ENCODE measurements at regions not wholly inside any gene's neighbourhood (a gene's known extent, or its start where the extent isn't known, plus 50 kb on each side); places are given as distances from the start of the nearest gene placed in this dataset.

GRCh38 chr6:121682666-121683065 is 247.2 kb downstream of the GJA1 start:
- no peak for TF ChIP-seq SIN3A (IDR thresholded peaks at IDR 0.05; ENCODE audit: borderline replicate concordance, insufficient read depth, low read length)
- TF ChIP-seq REST (IDR thresholded peaks at IDR 0.05; ENCODE audit: insufficient read depth in 1 of 2, low read depth in 2 of 2, low read length in 2 of 2): no peak
- TF ChIP-seq POLR2AphosphoS5 (IDR thresholded peaks at IDR 0.05; ENCODE audit: low read depth, low read length): no peak
- TF ChIP-seq TAF1 (IDR thresholded peaks at IDR 0.05; ENCODE audit: borderline replicate concordance, insufficient read depth, low read length): no peak
- no peak for TF ChIP-seq FOXP2 (optimal IDR thresholded peaks at IDR 0.05; ENCODE audit: borderline replicate concordance, extremely low read depth, extremely low read length, insufficient read depth)

GRCh38 chr6:121686611-121687023 is 251.2 kb downstream of the GJA1 start:
- TF ChIP-seq POLR2AphosphoS5 (IDR thresholded peaks at IDR 0.05; ENCODE audit: low read depth, low read length): no peak
- TF ChIP-seq TAF1 (IDR thresholded peaks at IDR 0.05; ENCODE audit: borderline replicate concordance, insufficient read depth, low read length): no peak
- TF ChIP-seq REST (IDR thresholded peaks at IDR 0.05; ENCODE audit: insufficient read depth in 1 of 2, low read depth in 2 of 2, low read length in 2 of 2): no peak
- no peak for TF ChIP-seq SIN3A (IDR thresholded peaks at IDR 0.05; ENCODE audit: borderline replicate concordance, insufficient read depth, low read length)
- TF ChIP-seq FOXP2 (optimal IDR thresholded peaks at IDR 0.05; ENCODE audit: borderline replicate concordance, extremely low read depth, extremely low read length, insufficient read depth): no peak

GRCh38 chr6:121688974-121689373 is 253.5 kb downstream of the GJA1 start:
- TF ChIP-seq REST (IDR thresholded peaks at IDR 0.05; ENCODE audit: insufficient read depth in 1 of 2, low read depth in 2 of 2, low read length in 2 of 2): no peak
- TF ChIP-seq FOXP2 (optimal IDR thresholded peaks at IDR 0.05; ENCODE audit: borderline replicate concordance, extremely low read depth, extremely low read length, insufficient read depth): no peak
- TF ChIP-seq TAF1 (IDR thresholded peaks at IDR 0.05; ENCODE audit: borderline replicate concordance, insufficient read depth, low read length): no peak

- no peak for TF ChIP-seq SIN3A (IDR thresholded peaks at IDR 0.05; ENCODE audit: borderline replicate concordance, insufficient read depth, low read length)
- no peak for TF ChIP-seq TAF1 (IDR thresholded peaks at IDR 0.05; ENCODE audit: borderline replicate concordance, insufficient read depth, low read length)
- TF ChIP-seq REST (IDR thresholded peaks at IDR 0.05; ENCODE audit: insufficient read depth in 1 of 2, low read depth in 2 of 2, low read length in 2 of 2): no peak
- no peak for TF ChIP-seq FOXP2 (optimal IDR thresholded peaks at IDR 0.05; ENCODE audit: borderline replicate concordance, extremely low read depth, extremely low read length, insufficient read depth)
- TF ChIP-seq POLR2AphosphoS5 (IDR thresholded peaks at IDR 0.05; ENCODE audit: low read depth, low read length): no peak
Observed at GRCh38 chr6:121691126-121691551, 255.7 kb downstream of the GJA1 start.

- TF ChIP-seq POLR2AphosphoS5 (IDR thresholded peaks at IDR 0.05; ENCODE audit: low read depth, low read length) (no peak), SIN3A (IDR thresholded peaks at IDR 0.05; ENCODE audit: borderline replicate concordance, insufficient read depth, low read length) (no peak), FOXP2 (optimal IDR thresholded peaks at IDR 0.05; ENCODE audit: borderline replicate concordance, extremely low read depth, extremely low read length, insufficient read depth) (no peak)
Observed at GRCh38 chr6:121694389-121694788, 258.9 kb downstream of the GJA1 start.

All from PFSK-1 (cell line).